Astrocyte (in vitro differentiated cells and primary cell): ENCODE measurements at regions not wholly inside any gene's neighbourhood (a gene's known extent, or its start where the extent isn't known, plus 50 kb on each side); places are given as distances from the start of the nearest gene placed in this dataset.

Experiments used
- DNase-seq: peaks from one replicate; pipeline ENCODE4 v3.0.0-alpha.2; 2010; ENCODE audit warnings: low read depth
- FAIRE-seq: peaks from 2 replicates; lab custom pipeline; 2011; peaks lifted over from hg19 to GRCh38; lab: Jason Lieb, UNC
- H2AFZ ChIP-seq: 2 replicates; pipeline ENCODE4 v1.6.0; 2012; ENCODE audit warnings: low read depth, low read length, inconsistent platforms
- H3K27ac ChIP-seq: 2 replicates; pipeline ENCODE4 v1.5.1; 2011; ENCODE audit warnings: low read depth, low read length, inconsistent platforms
- H3K27me3 ChIP-seq: 2 replicates; pipeline ENCODE4 v1.6.0; 2011; ENCODE audit warnings: low read length, inconsistent platforms; ENCODE audit not compliant: insufficient read depth
- H3K36me3 ChIP-seq: 2 replicates; pipeline ENCODE4 v1.5.1; 2011; ENCODE audit warnings: low read length, inconsistent platforms; ENCODE audit not compliant: insufficient read depth
- H3K4me1 ChIP-seq: 2 replicates; pipeline ENCODE4 v1.5.1; 2011; ENCODE audit warnings: low read length, inconsistent platforms; ENCODE audit not compliant: insufficient read depth
- H3K4me2 ChIP-seq: 2 replicates; pipeline ENCODE4 v1.6.0; 2012; ENCODE audit warnings: low read length, inconsistent platforms
- H3K4me3 ChIP-seq: 2 replicates; pipeline ENCODE4 v1.5.1; 2011; ENCODE audit warnings: low read depth, mild to moderate bottlenecking, low read length, inconsistent platforms; ENCODE audit not compliant: insufficient read depth
- H3K79me2 ChIP-seq: 2 replicates; pipeline ENCODE4 v1.6.0; 2012; ENCODE audit warnings: mild to moderate bottlenecking, low read length, inconsistent platforms; ENCODE audit not compliant: insufficient read depth
- H3K9ac ChIP-seq: 2 replicates; pipeline ENCODE4 v1.6.0; 2012; ENCODE audit warnings: mild to moderate bottlenecking, low read length, inconsistent platforms
- H3K9me3 ChIP-seq: 2 replicates; pipeline ENCODE4 v1.5.1; 2012; ENCODE audit warnings: low read depth, mild to moderate bottlenecking, low read length, inconsistent platforms; ENCODE audit not compliant: insufficient read depth
- H4K20me1 ChIP-seq: 2 replicates; pipeline ENCODE4 v1.6.0; 2012; ENCODE audit warnings: low read length, inconsistent platforms; ENCODE audit not compliant: insufficient read depth
- H3K27ac Mint-ChIP-seq: one replicate; pipeline ENCODE4 v1.8.0; 2021; ENCODE audit warnings: mild to moderate bottlenecking, mixed read lengths; ENCODE audit not compliant: unreplicated experiment
- H3K27me3 Mint-ChIP-seq: one replicate; pipeline ENCODE4 v1.8.0; 2021; ENCODE audit warnings: low read depth, mixed read lengths; ENCODE audit not compliant: unreplicated experiment
- H3K36me3 Mint-ChIP-seq: one replicate; pipeline ENCODE4 v1.8.0; 2021; ENCODE audit warnings: low read depth, mixed read lengths; ENCODE audit not compliant: unreplicated experiment
- H3K4me1 Mint-ChIP-seq: one replicate; pipeline ENCODE4 v1.8.0; 2021; ENCODE audit warnings: low read depth, mixed read lengths; ENCODE audit not compliant: unreplicated experiment
- H3K4me3 Mint-ChIP-seq: one replicate; pipeline ENCODE4 v1.8.0; 2021; ENCODE audit warnings: mild to moderate bottlenecking, moderate library complexity, mixed read lengths; ENCODE audit not compliant: unreplicated experiment
- H3K9me3 Mint-ChIP-seq: one replicate; pipeline ENCODE4 v1.8.0; 2021; ENCODE audit warnings: mild to moderate bottlenecking, mixed read lengths; ENCODE audit not compliant: unreplicated experiment
- CTCF ChIP-seq: IDR thresholded peaks from 2 replicates; pipeline ENCODE4 v1.5.1; 2011; ENCODE audit warnings: low read depth, mild to moderate bottlenecking, inconsistent platforms, low read length, moderate library complexity; ENCODE audit not compliant: insufficient read depth
- EZH2 ChIP-seq: IDR thresholded peaks from 2 replicates; pipeline ENCODE4 v1.6.1; 2012; ENCODE audit warnings: mild to moderate bottlenecking, low read length, inconsistent platforms; ENCODE audit not compliant: insufficient read depth

- Mint-ChIP-seq H3K9me3 (no peaks in the 10 kb centered on the region), H3K27ac (no peak overlapping the region), H3K27me3 (peaks cover 55% of the 10 kb centered on the region), H3K4me1 (no peaks in the 10 kb centered on the region), H3K4me3 (no peak overlapping the region), H3K36me3 (no peaks in the 10 kb centered on the region)
- TF ChIP-seq CTCF = no peak
- FAIRE-seq (no peak), DNase-seq (no peak)
- Histone ChIP-seq H3K36me3 (no peaks in the 10 kb centered on the region), H3K9ac (no peak overlapping the region), H3K79me2 (no peaks in the 10 kb centered on the region), H3K9me3 (peaks cover 2% of the 10 kb centered on the region), H3K27me3 (no peaks in the 10 kb centered on the region), H3K4me1 (no peaks in the 10 kb centered on the region), H3K4me2 (no peak overlapping the region), H2AFZ (no peak overlapping the region), H3K4me3 (no peak overlapping the region), H3K27ac (no peak overlapping the region), H4K20me1 (no peaks in the 10 kb centered on the region)
Observed at GRCh38 chr22:48250286-48250895, 1487.9 kb downstream of the TBC1D22A start.

- no peak overlapping the region for H3K27ac Mint-ChIP-seq
- no peaks in the 10 kb centered on the region for H3K9me3 Mint-ChIP-seq
- H3K27me3 ChIP-seq = no peaks in the 10 kb centered on the region
- TF ChIP-seq CTCF = no peak
- TF ChIP-seq EZH2 = no peak
- H3K4me3 Mint-ChIP-seq = no peak overlapping the region
- no peak for DNase-seq
- no peak overlapping the region for H3K27ac ChIP-seq
- no peak for FAIRE-seq
- no peak overlapping the region for H3K9ac ChIP-seq
- no peaks in the 10 kb centered on the region for H3K36me3 ChIP-seq
- no peaks in the 10 kb centered on the region for H3K4me1 Mint-ChIP-seq
- H3K9me3 ChIP-seq = peaks cover 2% of the 10 kb centered on the region
- no peaks in the 10 kb centered on the region for H3K4me1 ChIP-seq
- H4K20me1 ChIP-seq = no peaks in the 10 kb centered on the region
- H3K27me3 Mint-ChIP-seq = peaks cover 54% of the 10 kb centered on the region
- H3K79me2 ChIP-seq = no peaks in the 10 kb centered on the region
- H2AFZ ChIP-seq = no peak overlapping the region
- no peaks in the 10 kb centered on the region for H3K36me3 Mint-ChIP-seq
- no peak overlapping the region for H3K4me2 ChIP-seq
- no peak overlapping the region for H3K4me3 ChIP-seq
Observed at GRCh38 chr22:48249713-48250268, 1487.3 kb downstream of the TBC1D22A start.

GRCh38 chr22:48248901-48249455 is 1486.5 kb downstream of the TBC1D22A start:
- peaks cover 51% of the 10 kb centered on the region for H3K27me3 Mint-ChIP-seq
- H3K9me3 ChIP-seq = peaks cover 6% of the 10 kb centered on the region
- H3K4me3 ChIP-seq = no peak overlapping the region
- H3K27ac Mint-ChIP-seq = no peak overlapping the region
- no peak overlapping the region for H3K27ac ChIP-seq
- DNase-seq (no peak), FAIRE-seq (no peak)
- H2AFZ ChIP-seq = no peak overlapping the region
- no peak overlapping the region for H3K9ac ChIP-seq
- no peaks in the 10 kb centered on the region for H4K20me1 ChIP-seq
- H3K9me3 Mint-ChIP-seq = peaks cover under 1% of the 10 kb centered on the region
- H3K4me1 Mint-ChIP-seq = no peaks in the 10 kb centered on the region
- H3K36me3 ChIP-seq = no peaks in the 10 kb centered on the region
- H3K4me3 Mint-ChIP-seq = no peak overlapping the region
- no peak for TF ChIP-seq EZH2
- no peak for TF ChIP-seq CTCF
- H3K4me1 ChIP-seq = no peaks in the 10 kb centered on the region
- no peak overlapping the region for H3K4me2 ChIP-seq
- no peaks in the 10 kb centered on the region for H3K27me3 ChIP-seq
- no peaks in the 10 kb centered on the region for H3K36me3 Mint-ChIP-seq
- no peaks in the 10 kb centered on the region for H3K79me2 ChIP-seq
